ENCODE measurements at regions not wholly inside any gene's neighbourhood (a gene's known extent, or its start where the extent isn't known, plus 50 kb on each side); places are given as distances from the start of the nearest gene placed in this dataset.

GRCh38 chr20:52586660-52587059 is 385.5 kb upstream of the TSHZ2 start:
- H4K20me1 ChIP-seq (ENCODE audit: low read length): no peaks in the 10 kb centered on the region
- no peaks in the 10 kb centered on the region for H3K4me1 ChIP-seq (ENCODE audit: insufficient read depth, low read length)
- no peak overlapping the region for H2AFZ ChIP-seq (ENCODE audit: low read length)
- no TSS peak for BruUV-seq (replicated peaks)
- intact Hi-C loops (cut with micrococcal nuclease): no loop called here
- H3K27me3 ChIP-seq (ENCODE audit: low read length): no peaks in the 10 kb centered on the region; the same call in 1 of the 2 replicates
- H3K4me2 ChIP-seq (ENCODE audit: low read length): no peak overlapping the region
- H3K79me2 ChIP-seq (ENCODE audit: low read length): no peaks in the 10 kb centered on the region
- no peak for DNase-seq
- POLR2A ChIA-PET (ENCODE audit: unreplicated experiment): no interaction called here
- H3K9me3 ChIP-seq (ENCODE audit: low read length): peaks cover 8% of the 10 kb centered on the region
- H3K36me3 ChIP-seq (ENCODE audit: low read depth, low read length): no peaks in the 10 kb centered on the region
- no peak overlapping the region for H3K27ac ChIP-seq (ENCODE audit: low read length)
- H3K9me2 ChIP-seq (replicated peaks; ENCODE audit: low read length): no peaks in the 10 kb centered on the region
- no peak overlapping the region for H3K4me3 ChIP-seq (ENCODE audit: low read length)
- no peak overlapping the region for H3K9ac ChIP-seq (ENCODE audit: low read length)
- no peak for TF ChIP-seq CTCF (conservative IDR thresholded peaks at IDR 0.05; ENCODE audit: low read depth, low read length)
- TF ChIP-seq EZH2phosphoT487 (IDR thresholded peaks at IDR 0.05; ENCODE audit: borderline replicate concordance, low read length): no peak
- no peak for TF ChIP-seq EZH2 (IDR thresholded peaks at IDR 0.05; ENCODE audit: low read length, unreplicated experiment)
- CTCF ChIA-PET: no interaction called here
- H3F3A ChIP-seq (ENCODE audit: low read length, unreplicated experiment): no peaks in the 10 kb centered on the region
- no peak for ATAC-seq

- no peak overlapping the region for H3K4me2 ChIP-seq (ENCODE audit: low read length)
- ChIA-PET POLR2A (ENCODE audit: unreplicated experiment) (no interaction called here), CTCF (no interaction called here)
- H3K4me1 ChIP-seq (ENCODE audit: insufficient read depth, low read length): no peaks in the 10 kb centered on the region
- H3K36me3 ChIP-seq (ENCODE audit: low read depth, low read length): no peaks in the 10 kb centered on the region
- H2AFZ ChIP-seq (ENCODE audit: low read length): no peak overlapping the region
- no peak overlapping the region for H3K4me3 ChIP-seq (ENCODE audit: low read length)
- no peak overlapping the region for H3K27ac ChIP-seq (ENCODE audit: low read length)
- H3F3A ChIP-seq (ENCODE audit: low read length, unreplicated experiment): no peaks in the 10 kb centered on the region
- no peaks in the 10 kb centered on the region for H3K79me2 ChIP-seq (ENCODE audit: low read length)
- intact Hi-C loops (cut with micrococcal nuclease): no loop called here
- no peaks in the 10 kb centered on the region for H3K9me2 ChIP-seq (replicated peaks; ENCODE audit: low read length)
- no peak for DNase-seq
- no TSS peak for BruUV-seq (replicated peaks)
- no peaks in the 10 kb centered on the region for H4K20me1 ChIP-seq (ENCODE audit: low read length)
- ATAC-seq: no peak
- H3K9me3 ChIP-seq (ENCODE audit: low read length): peaks cover 8% of the 10 kb centered on the region
- TF ChIP-seq CTCF (conservative IDR thresholded peaks at IDR 0.05; ENCODE audit: low read depth, low read length) (no peak), EZH2phosphoT487 (IDR thresholded peaks at IDR 0.05; ENCODE audit: borderline replicate concordance, low read length) (no peak), EZH2 (IDR thresholded peaks at IDR 0.05; ENCODE audit: low read length, unreplicated experiment) (no peak)
- H3K27me3 ChIP-seq (ENCODE audit: low read length): no peaks in the 10 kb centered on the region
- H3K9ac ChIP-seq (ENCODE audit: low read length): no peak overlapping the region
Observed at GRCh38 chr20:52585333-52585732, 386.8 kb upstream of the TSHZ2 start.

- Histone ChIP-seq H3F3A (ENCODE audit: low read length, unreplicated experiment) (no peaks in the 10 kb centered on the region), H3K4me1 (ENCODE audit: insufficient read depth, low read length) (no peaks in the 10 kb centered on the region), H3K9ac (ENCODE audit: low read length) (no peak overlapping the region), H3K9me3 (ENCODE audit: low read length) (0 out of 2 replicates have a peak, but pooled peaks cover 5% of the 10 kb centered on the region), H3K4me2 (ENCODE audit: low read length) (no peak overlapping the region), H3K79me2 (ENCODE audit: low read length) (no peaks in the 10 kb centered on the region), H3K4me3 (ENCODE audit: low read length) (no peak overlapping the region), H4K20me1 (ENCODE audit: low read length) (no peaks in the 10 kb centered on the region), H3K27ac (ENCODE audit: low read length) (no peak overlapping the region), H3K9me2 (replicated peaks; ENCODE audit: low read length) (no peaks in the 10 kb centered on the region), H3K27me3 (ENCODE audit: low read length) (no peaks in the 10 kb centered on the region), H3K36me3 (ENCODE audit: low read depth, low read length) (no peaks in the 10 kb centered on the region), H2AFZ (ENCODE audit: low read length) (no peak overlapping the region)
- CTCF ChIA-PET: no interaction called here
- POLR2A ChIA-PET (ENCODE audit: unreplicated experiment): no interaction called here
- intact Hi-C loops (cut with micrococcal nuclease): no loop called here
- ATAC-seq (no peak), DNase-seq (no peak)
- no TSS peak for BruUV-seq (replicated peaks)
- no peak for TF ChIP-seq EZH2phosphoT487 (IDR thresholded peaks at IDR 0.05; ENCODE audit: borderline replicate concordance, low read length)
Observed at GRCh38 chr20:52578559-52578958, 387.0 kb upstream of the ZFP64 start.
